SK-N-SH (cell line): ENCODE measurements at regions not wholly inside any gene's neighbourhood (a gene's known extent, or its start where the extent isn't known, plus 50 kb on each side); places are given as distances from the start of the nearest gene placed in this dataset.

Experiments
- CTCF ChIA-PET: fragments of 300-600, 350-600 bp; formaldehyde crosslinking; extraction: SDS; loops from one replicate; lab custom pipeline; 2021; lab: Yijun Ruan, JAX
- POLR2A ChIA-PET: fragments of 350-600 bp; sonication (Branson Sonifier 250); formaldehyde crosslinking; extraction: SDS; loops from one replicate; lab custom pipeline; 2020; ENCODE audit warnings: antibody characterized with exemption, inconsistent platforms; lab: Yijun Ruan, JAX
- DNase-seq: peaks from one replicate; pipeline ENCODE4 v3.0.0; 2012
- H2AFZ ChIP-seq: fragments of 200-600 bp; sonication (generic); 2 replicates; pipeline ENCODE4 v1.8.1; 2016; ENCODE audit warnings: antibody characterized with exemption, mild to moderate bottlenecking, low read depth
- H3F3A ChIP-seq: fragments of 200-600 bp; sonication (generic); replicated peaks from 2 replicates; pipeline ENCODE3; 2016; ENCODE audit warnings: antibody characterized with exemption, mild to moderate bottlenecking; ENCODE audit not compliant: insufficient read depth
- H3K27ac ChIP-seq, 2 experiments: fragments of 200-500 bp in 1 of 2; fragments of 200-600 bp in 1 of 2; sonication (Bioruptor generic) in 1 of 2; sonication (generic), shearing (Covaris generic) in 1 of 2; 2 replicates each; pipeline versions ENCODE4 v1.5.1 to v1.6.1; 2014 to 2016; ENCODE audit warnings: low read depth in 2 of 2, inconsistent platforms in 1 of 2, low read length in 1 of 2, mild to moderate bottlenecking in 1 of 2, mixed read lengths in 1 of 2
- H3K27me3 ChIP-seq: fragments of 200-600 bp; sonication (generic), shearing (Covaris generic); 2 replicates; pipeline ENCODE4 v1.6.1; 2016; ENCODE audit warnings: mixed run types; ENCODE audit not compliant: insufficient read depth
- H3K36me3 ChIP-seq, 2 experiments: fragments of 200-500 bp in 1 of 2; fragments of 200-600 bp in 1 of 2; sonication (Bioruptor generic) in 1 of 2; sonication (generic) in 1 of 2; replicated peaks in 1 of 2; 2 replicates each; pipeline versions ENCODE3 to v1.5.1; 2014 to 2016; ENCODE audit warnings: low read length in 1 of 2, mild to moderate bottlenecking in 1 of 2; ENCODE audit not compliant: insufficient read depth in 2 of 2, control insufficient read depth in 1 of 2
- H3K4me1 ChIP-seq, 2 experiments: fragments of 200-500 bp in 1 of 2; fragments of 200-600 bp in 1 of 2; sonication (Bioruptor generic) in 1 of 2; sonication (generic), shearing (Covaris generic) in 1 of 2; 2 replicates each; pipeline versions ENCODE4 v1.5.1 to v1.6.1; 2014 to 2016; ENCODE audit warnings: low read depth in 1 of 2, low read length in 1 of 2, mixed run types in 1 of 2; ENCODE audit not compliant: insufficient read depth in 2 of 2, control insufficient read depth in 1 of 2
- H3K4me2 ChIP-seq: fragments of 200-600 bp; sonication (generic), shearing (Covaris generic); 2 replicates; pipeline ENCODE4 v1.6.1; 2017; ENCODE audit warnings: mixed run types
- H3K4me3 ChIP-seq, 2 experiments: fragments of 200-500 bp in 1 of 2; fragments of 200-600 bp in 1 of 2; sonication (Bioruptor generic) in 1 of 2; sonication (generic), shearing (Covaris generic) in 1 of 2; 2 replicates each; pipeline versions ENCODE4 v1.5.1 to v1.8.1; 2014 to 2016; ENCODE audit warnings: low read depth in 2 of 2, inconsistent platforms in 1 of 2, low read length in 1 of 2, mild to moderate bottlenecking in 1 of 2, mixed read lengths in 1 of 2, moderate library complexity in 1 of 2
- H3K79me2 ChIP-seq: fragments of 200-600 bp; sonication (generic); 2 replicates; pipeline ENCODE4 v1.8.1; 2017; ENCODE audit warnings: mild to moderate bottlenecking; ENCODE audit not compliant: insufficient read depth
- H3K9ac ChIP-seq: fragments of 200-600 bp; sonication (generic); 2 replicates; pipeline ENCODE4 v1.6.1; 2017; ENCODE audit warnings: mixed run types
- H3K9me2 ChIP-seq: fragments of 200-600 bp; sonication (generic); 2 replicates; pipeline ENCODE4 v1.6.1; 2017; ENCODE audit warnings: mixed run types
- H3K9me3 ChIP-seq: fragments of 200-600 bp; sonication (generic); 2 replicates; pipeline ENCODE4 v1.6.1; 2017; ENCODE audit warnings: mixed run types, mild to moderate bottlenecking, moderate library complexity
- H4K20me1 ChIP-seq: fragments of 200-600 bp; sonication (generic); 2 replicates; pipeline ENCODE4 v1.6.1; 2017; ENCODE audit warnings: mild to moderate bottlenecking, mixed run types; ENCODE audit not compliant: insufficient read depth
- ELF1 ChIP-seq: IDR thresholded peaks from 2 replicates; pipeline ENCODE4 v1.4.0; 2012
- EP300 ChIP-seq, 2 experiments: IDR thresholded peaks; 2 replicates each; pipeline versions ENCODE4 v1.4.0 to v1.6.1; 2012; ENCODE audit warnings: borderline replicate concordance in 1 of 2, low read depth in 1 of 2, low read length in 1 of 2
- FOXJ3 ChIP-seq: sonication (generic); formaldehyde crosslinking; IDR thresholded peaks from 2 replicates; pipeline ENCODE4 v1.5.1; 2020; ENCODE audit warnings: mild to moderate bottlenecking, missing genetic modification reagents
- MXI1 ChIP-seq: IDR thresholded peaks from 2 replicates; pipeline ENCODE4 v1.6.1; 2012; ENCODE audit warnings: mild to moderate bottlenecking, low read depth, low read length, improper control_type of control experiment
- NRF1 ChIP-seq: IDR thresholded peaks from 2 replicates; pipeline ENCODE4 v1.6.1; 2012; ENCODE audit warnings: low read depth, mild to moderate bottlenecking, low read length
- RAD21 ChIP-seq: IDR thresholded peaks from 2 replicates; pipeline ENCODE4 v1.6.1; 2012; ENCODE audit warnings: mild to moderate bottlenecking, low read length
- RFX5 ChIP-seq: IDR thresholded peaks from 2 replicates; pipeline ENCODE4 v1.6.1; 2012; ENCODE audit warnings: mild to moderate bottlenecking, improper control_type of control experiment, low read length
- SIN3A ChIP-seq: IDR thresholded peaks from 2 replicates; pipeline ENCODE4 v1.6.1; 2012; ENCODE audit warnings: low read depth, mild to moderate bottlenecking, low read length, moderate library complexity, borderline replicate concordance
- TEAD4 ChIP-seq: IDR thresholded peaks from 2 replicates; pipeline ENCODE4 v1.4.0; 2012; ENCODE audit warnings: mild to moderate bottlenecking, borderline replicate concordance; ENCODE audit not compliant: insufficient read depth
- YY1 ChIP-seq: IDR thresholded peaks from 2 replicates; pipeline ENCODE4 v1.4.0; 2012; ENCODE audit warnings: low read depth, mild to moderate bottlenecking
- WGBS: methylation state at CpG from one replicate; pipeline ENCODE4 v1.1.6; 2017; ENCODE audit warnings: low lambda C conversion rate; 5-methylcytosine and 5-hydroxymethylcytosine counted together
- TF ChIP-seq, protein P1 (sequence below): IDR thresholded peaks from 2 replicates; pipeline ENCODE4; 2012
- TF ChIP-seq, protein P2 (sequence below): IDR thresholded peaks from 2 replicates; pipeline ENCODE4 v1.6.1; 2012; ENCODE audit warnings: mild to moderate bottlenecking, low read depth, low read length, moderate library complexity
- TF ChIP-seq, protein P3 (sequence below): IDR thresholded peaks from 2 replicates; pipeline ENCODE4 v1.4.0; 2012; ENCODE audit warnings: low read depth, borderline replicate concordance
- TF ChIP-seq, protein P4 (sequence below): fragments of 200-600 bp; sonication (generic); IDR thresholded peaks from 2 replicates; pipeline ENCODE4 v1.6.1; 2017; ENCODE audit warnings: antibody characterized with exemption, mild to moderate bottlenecking, moderate library complexity

DNA sequence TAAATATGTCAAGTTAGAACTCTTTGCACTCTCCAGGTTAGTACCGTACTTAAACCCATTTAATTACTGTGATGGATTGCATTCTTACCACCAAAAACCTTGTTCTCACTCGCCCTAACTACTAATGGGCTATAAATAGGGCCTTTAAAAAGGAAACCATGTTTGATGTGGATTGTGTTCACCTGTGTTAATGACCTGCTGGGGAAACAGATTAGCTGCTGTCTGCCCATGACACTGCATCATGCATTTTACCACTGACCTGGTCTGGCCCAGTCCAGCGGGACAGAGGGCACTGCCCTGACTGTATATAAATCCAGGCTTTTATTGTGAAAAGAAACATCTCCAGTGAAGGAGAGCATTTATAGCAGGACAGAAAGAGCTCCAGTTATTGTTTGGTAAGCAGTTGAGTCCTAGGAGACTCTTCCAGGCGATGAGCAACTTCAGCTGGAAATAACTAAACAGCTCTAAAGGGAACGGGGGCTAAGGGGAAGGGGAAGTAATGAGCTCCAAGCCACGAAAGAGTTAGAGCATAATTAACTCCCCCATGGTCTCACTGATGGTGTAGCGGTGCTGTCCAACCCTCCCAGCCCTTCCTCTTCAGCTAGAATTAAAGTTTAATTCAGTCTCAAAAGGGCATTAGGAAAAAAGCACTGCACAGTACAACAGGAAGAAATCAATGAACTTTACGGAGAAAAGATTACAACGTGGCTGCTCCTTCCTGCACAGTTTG, 303.1 kb downstream of the ENC1 start:
- H4K20me1 ChIP-seq: no peaks in the 10 kb centered on the region
- POLR2A ChIA-PET: no interaction called here
- no peaks in the 10 kb centered on the region for H3K9me2 ChIP-seq
- TF ChIP-seq, protein P1, sequence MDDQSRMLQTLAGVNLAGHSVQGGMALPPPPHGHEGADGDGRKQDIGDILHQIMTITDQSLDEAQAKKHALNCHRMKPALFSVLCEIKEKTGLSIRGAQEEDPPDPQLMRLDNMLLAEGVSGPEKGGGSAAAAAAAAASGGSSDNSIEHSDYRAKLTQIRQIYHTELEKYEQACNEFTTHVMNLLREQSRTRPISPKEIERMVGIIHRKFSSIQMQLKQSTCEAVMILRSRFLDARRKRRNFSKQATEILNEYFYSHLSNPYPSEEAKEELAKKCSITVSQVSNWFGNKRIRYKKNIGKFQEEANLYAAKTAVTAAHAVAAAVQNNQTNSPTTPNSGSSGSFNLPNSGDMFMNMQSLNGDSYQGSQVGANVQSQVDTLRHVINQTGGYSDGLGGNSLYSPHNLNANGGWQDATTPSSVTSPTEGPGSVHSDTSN: no peak
- TF ChIP-seq MXI1 (no peak), FOXJ3 (CRISPR knock-in tag) (no peak), SIN3A (no peak), RAD21 (no peak), RFX5 (no peak), ELF1 (no peak), EP300 (IDR thresholded peaks at IDR 0.05; ENCODE audit: borderline replicate concordance in 1 of 2, low read depth in 1 of 2, low read length in 1 of 2) (no peak), TEAD4 (no peak), YY1 (no peak), NRF1 (no peak)
- TF ChIP-seq, protein P2, sequence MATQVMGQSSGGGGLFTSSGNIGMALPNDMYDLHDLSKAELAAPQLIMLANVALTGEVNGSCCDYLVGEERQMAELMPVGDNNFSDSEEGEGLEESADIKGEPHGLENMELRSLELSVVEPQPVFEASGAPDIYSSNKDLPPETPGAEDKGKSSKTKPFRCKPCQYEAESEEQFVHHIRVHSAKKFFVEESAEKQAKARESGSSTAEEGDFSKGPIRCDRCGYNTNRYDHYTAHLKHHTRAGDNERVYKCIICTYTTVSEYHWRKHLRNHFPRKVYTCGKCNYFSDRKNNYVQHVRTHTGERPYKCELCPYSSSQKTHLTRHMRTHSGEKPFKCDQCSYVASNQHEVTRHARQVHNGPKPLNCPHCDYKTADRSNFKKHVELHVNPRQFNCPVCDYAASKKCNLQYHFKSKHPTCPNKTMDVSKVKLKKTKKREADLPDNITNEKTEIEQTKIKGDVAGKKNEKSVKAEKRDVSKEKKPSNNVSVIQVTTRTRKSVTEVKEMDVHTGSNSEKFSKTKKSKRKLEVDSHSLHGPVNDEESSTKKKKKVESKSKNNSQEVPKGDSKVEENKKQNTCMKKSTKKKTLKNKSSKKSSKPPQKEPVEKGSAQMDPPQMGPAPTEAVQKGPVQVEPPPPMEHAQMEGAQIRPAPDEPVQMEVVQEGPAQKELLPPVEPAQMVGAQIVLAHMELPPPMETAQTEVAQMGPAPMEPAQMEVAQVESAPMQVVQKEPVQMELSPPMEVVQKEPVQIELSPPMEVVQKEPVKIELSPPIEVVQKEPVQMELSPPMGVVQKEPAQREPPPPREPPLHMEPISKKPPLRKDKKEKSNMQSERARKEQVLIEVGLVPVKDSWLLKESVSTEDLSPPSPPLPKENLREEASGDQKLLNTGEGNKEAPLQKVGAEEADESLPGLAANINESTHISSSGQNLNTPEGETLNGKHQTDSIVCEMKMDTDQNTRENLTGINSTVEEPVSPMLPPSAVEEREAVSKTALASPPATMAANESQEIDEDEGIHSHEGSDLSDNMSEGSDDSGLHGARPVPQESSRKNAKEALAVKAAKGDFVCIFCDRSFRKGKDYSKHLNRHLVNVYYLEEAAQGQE: no peak
- TF ChIP-seq, protein P3, sequence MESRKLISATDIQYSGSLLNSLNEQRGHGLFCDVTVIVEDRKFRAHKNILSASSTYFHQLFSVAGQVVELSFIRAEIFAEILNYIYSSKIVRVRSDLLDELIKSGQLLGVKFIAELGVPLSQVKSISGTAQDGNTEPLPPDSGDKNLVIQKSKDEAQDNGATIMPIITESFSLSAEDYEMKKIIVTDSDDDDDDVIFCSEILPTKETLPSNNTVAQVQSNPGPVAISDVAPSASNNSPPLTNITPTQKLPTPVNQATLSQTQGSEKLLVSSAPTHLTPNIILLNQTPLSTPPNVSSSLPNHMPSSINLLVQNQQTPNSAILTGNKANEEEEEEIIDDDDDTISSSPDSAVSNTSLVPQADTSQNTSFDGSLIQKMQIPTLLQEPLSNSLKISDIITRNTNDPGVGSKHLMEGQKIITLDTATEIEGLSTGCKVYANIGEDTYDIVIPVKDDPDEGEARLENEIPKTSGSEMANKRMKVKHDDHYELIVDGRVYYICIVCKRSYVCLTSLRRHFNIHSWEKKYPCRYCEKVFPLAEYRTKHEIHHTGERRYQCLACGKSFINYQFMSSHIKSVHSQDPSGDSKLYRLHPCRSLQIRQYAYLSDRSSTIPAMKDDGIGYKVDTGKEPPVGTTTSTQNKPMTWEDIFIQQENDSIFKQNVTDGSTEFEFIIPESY: no peak
- TF ChIP-seq, protein P4, sequence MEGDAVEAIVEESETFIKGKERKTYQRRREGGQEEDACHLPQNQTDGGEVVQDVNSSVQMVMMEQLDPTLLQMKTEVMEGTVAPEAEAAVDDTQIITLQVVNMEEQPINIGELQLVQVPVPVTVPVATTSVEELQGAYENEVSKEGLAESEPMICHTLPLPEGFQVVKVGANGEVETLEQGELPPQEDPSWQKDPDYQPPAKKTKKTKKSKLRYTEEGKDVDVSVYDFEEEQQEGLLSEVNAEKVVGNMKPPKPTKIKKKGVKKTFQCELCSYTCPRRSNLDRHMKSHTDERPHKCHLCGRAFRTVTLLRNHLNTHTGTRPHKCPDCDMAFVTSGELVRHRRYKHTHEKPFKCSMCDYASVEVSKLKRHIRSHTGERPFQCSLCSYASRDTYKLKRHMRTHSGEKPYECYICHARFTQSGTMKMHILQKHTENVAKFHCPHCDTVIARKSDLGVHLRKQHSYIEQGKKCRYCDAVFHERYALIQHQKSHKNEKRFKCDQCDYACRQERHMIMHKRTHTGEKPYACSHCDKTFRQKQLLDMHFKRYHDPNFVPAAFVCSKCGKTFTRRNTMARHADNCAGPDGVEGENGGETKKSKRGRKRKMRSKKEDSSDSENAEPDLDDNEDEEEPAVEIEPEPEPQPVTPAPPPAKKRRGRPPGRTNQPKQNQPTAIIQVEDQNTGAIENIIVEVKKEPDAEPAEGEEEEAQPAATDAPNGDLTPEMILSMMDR: no peak
- H3K4me2 ChIP-seq: no peak overlapping the region
- H3K79me2 ChIP-seq: no peaks in the 10 kb centered on the region
- 80% methylated on average over 9 of the region's 9 CpGs for WGBS
- no peaks in the 10 kb centered on the region for H3F3A ChIP-seq
- H3K9me3 ChIP-seq: no peaks in the 10 kb centered on the region
- H2AFZ ChIP-seq: no peak overlapping the region
- no peaks in the 10 kb centered on the region for H3K27me3 ChIP-seq
- H3K27ac ChIP-seq: no peak overlapping the region
- no peaks in the 10 kb centered on the region for H3K36me3 ChIP-seq
- no peak overlapping the region for H3K9ac ChIP-seq
- H3K4me1 ChIP-seq: peaks cover 0 to 2% of the 10 kb centered on the region in 2 experiments; a peak in 2 of 4 replicates
- CTCF ChIA-PET: interaction anchor here (1.1 kb wide), 1 partner anchor 24 kb away, joined by 3 read pairs; no protein-coding TSS in a partner anchor
- no peak for DNase-seq
- H3K4me3 ChIP-seq: no peak overlapping the region
